Keratinocyte (primary cell): ENCODE measurements at regions not wholly inside any gene's neighbourhood (a gene's known extent, or its start where the extent isn't known, plus 50 kb on each side); places are given as distances from the start of the nearest gene placed in this dataset.

Experiments used
- DNase-seq: peaks from one replicate; pipeline ENCODE4 v3.0.0-alpha.2; 2011; ENCODE audit warnings: low read depth, missing footprints, low spot score
- FAIRE-seq: peaks from 2 replicates; lab custom pipeline; 2011; peaks lifted over from hg19 to GRCh38; lab: Jason Lieb, UNC
- H2AFZ ChIP-seq: 2 replicates; pipeline ENCODE4 v1.6.0; 2012; ENCODE audit warnings: low read length, control low read depth, inconsistent platforms; ENCODE audit not compliant: control insufficient read depth
- H3K27ac ChIP-seq: 2 replicates; pipeline ENCODE4 v1.5.1; 2011; ENCODE audit warnings: low read length; ENCODE audit not compliant: control insufficient read depth, insufficient read depth
- H3K27me3 ChIP-seq: 3 replicates; pipeline ENCODE4 v1.6.0; 2011; ENCODE audit warnings: low read length; ENCODE audit not compliant: control insufficient read depth, insufficient read depth; ENCODE audit errors: extremely low read depth
- H3K36me3 ChIP-seq, 2 experiments: 2 replicates in 1 of 2; 3 replicates in 1 of 2; pipeline ENCODE4 v1.5.1; 2011; ENCODE audit warnings: low read length in 2 of 2, mild to moderate bottlenecking in 1 of 2; ENCODE audit not compliant: control insufficient read depth in 2 of 2, insufficient read depth in 2 of 2; ENCODE audit errors: extremely low read depth in 1 of 2
- H3K4me1 ChIP-seq: 3 replicates; pipeline ENCODE4 v1.5.1; 2011; ENCODE audit warnings: low read length; ENCODE audit not compliant: control insufficient read depth, insufficient read depth; ENCODE audit errors: extremely low read depth
- H3K4me2 ChIP-seq: 3 replicates; pipeline ENCODE4 v1.6.0; 2011; ENCODE audit warnings: low read depth, low read length; ENCODE audit not compliant: control insufficient read depth, insufficient read depth; ENCODE audit errors: extremely low read depth
- H3K4me3 ChIP-seq, 3 experiments: fragments of 200-600 bp in 1 of 3; sonication (generic) in 1 of 3; 2 replicates in 2 of 3; 3 replicates in 1 of 3; pipeline ENCODE4 v1.5.1; 2011 to 2016; ENCODE audit warnings: low read length in 3 of 3, mild to moderate bottlenecking in 3 of 3, control low read depth in 2 of 3, inconsistent platforms in 1 of 3, low read depth in 1 of 3, mixed read lengths in 1 of 3, mixed run types in 1 of 3, moderate library complexity in 1 of 3; ENCODE audit not compliant: control insufficient read depth in 2 of 3, insufficient read depth in 2 of 3; ENCODE audit errors: extremely low read depth in 1 of 3
- H3K79me2 ChIP-seq: 2 replicates; pipeline ENCODE4 v1.6.0; 2012; ENCODE audit warnings: low read length; ENCODE audit not compliant: control insufficient read depth, insufficient read depth
- H3K9ac ChIP-seq: 3 replicates; pipeline ENCODE4 v1.6.0; 2011; ENCODE audit warnings: low read length; ENCODE audit not compliant: control insufficient read depth, insufficient read depth; ENCODE audit errors: extremely low read depth
- H3K9me1 ChIP-seq: 3 replicates; pipeline ENCODE4 v1.6.0; 2011; ENCODE audit warnings: low read length; ENCODE audit not compliant: control insufficient read depth, insufficient read depth; ENCODE audit errors: extremely low read depth
- H3K9me3 ChIP-seq: 2 replicates; pipeline ENCODE4 v1.5.1; 2012; ENCODE audit warnings: low read depth, low read length; ENCODE audit not compliant: control insufficient read depth
- H4K20me1 ChIP-seq: 3 replicates; pipeline ENCODE4 v1.6.0; 2011; ENCODE audit warnings: low read length; ENCODE audit not compliant: control insufficient read depth, insufficient read depth; ENCODE audit errors: extremely low read depth
- CTCF ChIP-seq, 3 experiments: IDR thresholded peaks in 1 of 3; conservative IDR thresholded peaks in 1 of 3; optimal IDR thresholded peaks in 1 of 3; 2 replicates in 2 of 3; 3 replicates in 1 of 3; pipeline versions ENCODE3 to v1.5.1; 2011; ENCODE audit warnings: low read length in 3 of 3, mild to moderate bottlenecking in 3 of 3, moderate library complexity in 2 of 3, control low read depth in 1 of 3, inconsistent platforms in 1 of 3; ENCODE audit not compliant: insufficient read depth in 2 of 3; ENCODE audit errors: extremely low read depth in 1 of 3
- EZH2 ChIP-seq: IDR thresholded peaks from one replicate; pipeline ENCODE4 v1.6.1; 2012; ENCODE audit warnings: inconsistent platforms, mild to moderate bottlenecking, low read length, moderate library complexity
- dilution Hi-C: fragments of 300-500 bp; cut with MboI; formaldehyde crosslinking; loops from one replicate; pipeline ENCODE4 v1.7.0; 2020; ENCODE audit warnings: low sequenced_read_pairs; ENCODE audit not compliant: extremely low pct_ligation_motif_present

DNA sequence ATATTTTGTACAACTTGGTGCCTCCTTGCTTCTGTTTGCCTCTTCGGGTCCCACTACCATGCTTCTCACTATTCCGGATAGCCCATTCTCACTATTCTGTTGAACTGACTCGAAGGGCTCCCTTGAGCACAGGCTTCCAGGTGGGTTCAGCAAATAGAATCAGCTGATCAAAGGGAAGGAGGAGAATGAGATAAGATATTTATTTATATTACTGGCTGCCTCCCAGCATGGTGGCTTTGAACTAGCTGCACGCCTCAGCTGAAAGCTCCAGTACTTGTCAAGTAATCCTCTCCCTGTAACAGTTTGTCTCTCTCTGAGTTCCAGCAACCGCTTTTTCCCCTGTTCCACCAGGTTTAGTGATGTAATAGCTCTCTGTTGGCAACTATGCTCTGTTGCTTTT lies 187.8 kb upstream of the HNRNPA3 start:
- Histone ChIP-seq H3K27ac (no peak overlapping the region), H3K27me3 (peaks cover 8% of the 10 kb centered on the region), H3K4me3 (no peak overlapping the region), H3K79me2 (no peaks in the 10 kb centered on the region), H3K9me3 (no peaks in the 10 kb centered on the region), H4K20me1 (no peaks in the 10 kb centered on the region), H3K4me1 (no peaks in the 10 kb centered on the region), H2AFZ (no peak overlapping the region), H3K9me1 (no peaks in the 10 kb centered on the region), H3K36me3 (no peaks in the 10 kb centered on the region), H3K4me2 (no peak overlapping the region), H3K9ac (no peak overlapping the region)
- dilution Hi-C loops: no loop called here
- TF ChIP-seq CTCF (optimal IDR thresholded peaks at IDR 0.05 in 1 of 3, IDR thresholded peaks at IDR 0.05 in 1 of 3, conservative IDR thresholded peaks at IDR 0.05 in 1 of 3; ENCODE audit: extremely low read depth in 1 of 3, insufficient read depth in 2 of 3, low read length in 3 of 3) (no peak), EZH2 (no peak)
- FAIRE-seq (no peak), DNase-seq (no peak)

DNA sequence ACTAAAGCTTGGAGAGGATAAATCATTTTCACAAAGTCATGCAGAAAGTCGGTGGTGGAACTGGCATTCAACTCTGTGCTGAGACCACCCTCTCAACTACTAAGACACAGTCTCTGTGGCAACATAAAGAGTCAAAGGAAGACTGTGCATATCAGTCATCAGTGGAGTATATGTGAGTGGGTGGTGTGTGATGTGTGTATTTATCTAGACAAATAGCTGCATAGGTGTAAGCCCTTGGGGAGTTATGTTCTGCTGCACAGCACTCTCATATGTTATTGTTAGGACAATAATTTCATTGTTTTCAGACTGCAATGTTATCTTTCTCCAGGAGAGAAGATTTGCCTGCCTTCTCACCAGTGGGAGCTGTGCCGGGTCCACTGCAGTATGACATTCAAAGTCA lies 186.3 kb upstream of the HNRNPA3 start:
- peaks cover 8% of the 10 kb centered on the region for H3K27me3 ChIP-seq

More for the DNA sequence above, 186.3 kb upstream of the HNRNPA3 start:
- H3K4me1 ChIP-seq: no peaks in the 10 kb centered on the region
- no peak for DNase-seq
- FAIRE-seq: no peak
- H4K20me1 ChIP-seq: no peaks in the 10 kb centered on the region
- H3K27ac ChIP-seq: no peak overlapping the region
- H3K79me2 ChIP-seq: no peaks in the 10 kb centered on the region
- H3K9me3 ChIP-seq: no peaks in the 10 kb centered on the region
- dilution Hi-C loops: no loop called here
- no peaks in the 10 kb centered on the region for H3K36me3 ChIP-seq
- no peak overlapping the region for H3K9ac ChIP-seq
- H3K9me1 ChIP-seq: no peaks in the 10 kb centered on the region
- no peak overlapping the region for H2AFZ ChIP-seq
- TF ChIP-seq EZH2 (no peak), CTCF (optimal IDR thresholded peaks at IDR 0.05 in 1 of 3, IDR thresholded peaks at IDR 0.05 in 1 of 3, conservative IDR thresholded peaks at IDR 0.05 in 1 of 3; ENCODE audit: extremely low read depth in 1 of 3, insufficient read depth in 2 of 3, low read length in 3 of 3) (no peak)
- no peak overlapping the region for H3K4me3 ChIP-seq
- no peak overlapping the region for H3K4me2 ChIP-seq
